Stomach (tissue), 4 donors: ENCODE measurements at regions not wholly inside any gene's neighbourhood (a gene's known extent, or its start where the extent isn't known, plus 50 kb on each side); places are given as distances from the start of the nearest gene placed in this dataset.

ENCODE experiments used
- CTCF ChIP-seq, 7 experiments: fragments of 450-650 bp in 4 of 7; fragments of 200-600 bp in 3 of 7; sonication (generic) in 3 of 7; IDR thresholded peaks; one replicate each; pipeline ENCODE4 v1.5.1; 2016 to 2019; ENCODE audit warnings: antibody characterized with exemption in 7 of 7, control low read depth in 2 of 7, mild to moderate bottlenecking in 1 of 7
- EP300 ChIP-seq: sonication (generic); formaldehyde crosslinking; IDR thresholded peaks from one replicate; pipeline ENCODE4 v1.6.1; 2017; ENCODE audit warnings: antibody characterized with exemption

GRCh38 chr11:115985896-115986295 lies 481.7 kb upstream of the CADM1 start:
- TF ChIP-seq EP300, result no peak
- no peak for TF ChIP-seq CTCF (IDR thresholded peaks at IDR 0.05)
